ENCODE measurements at regions not wholly inside any gene's neighbourhood (a gene's known extent, or its start where the extent isn't known, plus 50 kb on each side); places are given as distances from the start of the nearest gene placed in this dataset.

DNA sequence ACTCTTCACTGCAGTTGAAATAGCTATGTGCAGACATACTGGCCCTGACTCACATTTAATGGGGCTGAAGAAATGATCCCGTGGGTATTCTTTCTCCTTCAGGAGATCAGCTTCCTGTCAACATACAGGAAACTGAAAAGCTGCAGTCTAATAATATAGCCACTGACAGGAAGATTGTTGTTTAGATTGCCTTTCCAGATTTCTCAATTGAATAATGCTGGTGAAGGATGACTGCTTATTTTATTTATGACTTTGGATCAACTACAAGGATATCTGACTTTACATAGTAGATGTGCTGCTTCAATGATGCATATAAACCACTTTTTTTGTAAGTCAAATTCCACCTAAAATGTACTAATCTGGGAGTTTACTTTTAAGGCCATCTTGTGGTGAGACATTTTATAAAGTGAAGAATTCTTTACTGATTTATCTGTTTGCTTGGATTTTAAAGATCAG is 93.4 kb upstream of the MAP4K3 start:
- no peak for DNase-seq (ENCODE audit: low spot score)
- Mint-ChIP-seq H3K27ac (no peak overlapping the region), H3K27me3 (ENCODE audit: insufficient read depth) (peaks cover 4% of the 10 kb centered on the region), H3K4me1 (ENCODE audit: low read depth) (no peaks in the 10 kb centered on the region), H3K4me3 (no peak overlapping the region), H3K9me3 (no peaks in the 10 kb centered on the region), H3K36me3 (ENCODE audit: low read depth) (no peaks in the 10 kb centered on the region)
- intact Hi-C loops (cut with micrococcal nuclease) = no loop called here

DNA sequence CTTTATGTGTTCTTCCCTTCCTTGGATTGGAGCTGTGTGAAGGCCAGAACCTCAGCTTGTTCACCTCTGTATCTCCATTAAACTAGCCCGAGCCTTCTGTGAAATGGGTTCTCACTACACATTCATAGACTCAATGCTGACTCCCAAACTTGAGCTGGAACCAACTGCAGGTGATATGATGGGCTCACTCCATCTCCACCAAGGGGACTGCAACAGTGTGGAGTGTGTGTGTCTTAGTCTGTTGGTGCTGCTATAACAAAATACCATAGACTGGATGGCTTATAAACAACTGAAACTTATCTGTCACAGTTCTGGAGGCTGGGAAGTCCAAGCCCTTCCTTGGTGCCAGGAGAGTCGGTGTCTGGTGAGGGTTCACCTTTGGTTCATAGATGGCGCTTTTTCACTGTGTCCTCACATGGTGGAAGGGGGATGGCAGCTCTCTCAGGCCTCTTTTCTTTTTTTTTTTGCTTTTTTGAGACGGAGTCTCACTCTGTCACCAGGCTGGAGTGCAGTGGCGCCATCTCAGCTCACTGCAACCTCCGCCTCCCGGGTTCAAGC is 94.2 kb upstream of the MAP4K3 start:
- H3K27me3 Mint-ChIP-seq (ENCODE audit: insufficient read depth) = peaks cover 4% of the 10 kb centered on the region
- no peaks in the 10 kb centered on the region for H3K36me3 Mint-ChIP-seq (ENCODE audit: low read depth)
- no peaks in the 10 kb centered on the region for H3K9me3 Mint-ChIP-seq
- no peak for DNase-seq (ENCODE audit: low spot score)
- no peak overlapping the region for H3K27ac Mint-ChIP-seq
- intact Hi-C loops (cut with micrococcal nuclease) = no loop called here
- H3K4me1 Mint-ChIP-seq (ENCODE audit: low read depth) = no peaks in the 10 kb centered on the region
- H3K4me3 Mint-ChIP-seq = no peak overlapping the region

DNA sequence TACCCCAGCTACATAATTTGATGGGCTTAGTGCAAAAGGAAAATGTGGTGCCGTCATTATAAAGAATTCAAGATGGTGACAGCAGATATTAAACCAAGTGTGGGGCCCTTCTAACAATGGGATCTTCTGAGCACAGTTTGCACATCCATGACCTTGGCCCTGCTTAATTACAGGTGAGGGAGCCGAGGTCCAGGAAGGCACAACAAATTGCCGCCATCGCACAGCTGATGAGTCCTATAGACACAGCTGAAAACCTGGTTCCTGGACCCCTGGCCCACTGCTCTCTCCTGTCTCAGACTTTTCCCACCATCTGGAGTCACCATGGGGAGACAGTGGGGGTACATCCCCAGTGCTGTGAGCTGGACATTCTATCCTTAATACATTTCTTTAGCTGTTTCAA is 95.8 kb upstream of the MAP4K3 start:
- no peak for DNase-seq (ENCODE audit: low spot score)
- Mint-ChIP-seq H3K4me3 (no peak overlapping the region), H3K27ac (no peak overlapping the region), H3K9me3 (peaks cover under 1% of the 10 kb centered on the region), H3K27me3 (ENCODE audit: insufficient read depth) (peaks cover 4% of the 10 kb centered on the region), H3K4me1 (ENCODE audit: low read depth) (peaks cover 8% of the 10 kb centered on the region), H3K36me3 (ENCODE audit: low read depth) (no peaks in the 10 kb centered on the region)
- intact Hi-C loops (cut with micrococcal nuclease) = no loop called here

DNA sequence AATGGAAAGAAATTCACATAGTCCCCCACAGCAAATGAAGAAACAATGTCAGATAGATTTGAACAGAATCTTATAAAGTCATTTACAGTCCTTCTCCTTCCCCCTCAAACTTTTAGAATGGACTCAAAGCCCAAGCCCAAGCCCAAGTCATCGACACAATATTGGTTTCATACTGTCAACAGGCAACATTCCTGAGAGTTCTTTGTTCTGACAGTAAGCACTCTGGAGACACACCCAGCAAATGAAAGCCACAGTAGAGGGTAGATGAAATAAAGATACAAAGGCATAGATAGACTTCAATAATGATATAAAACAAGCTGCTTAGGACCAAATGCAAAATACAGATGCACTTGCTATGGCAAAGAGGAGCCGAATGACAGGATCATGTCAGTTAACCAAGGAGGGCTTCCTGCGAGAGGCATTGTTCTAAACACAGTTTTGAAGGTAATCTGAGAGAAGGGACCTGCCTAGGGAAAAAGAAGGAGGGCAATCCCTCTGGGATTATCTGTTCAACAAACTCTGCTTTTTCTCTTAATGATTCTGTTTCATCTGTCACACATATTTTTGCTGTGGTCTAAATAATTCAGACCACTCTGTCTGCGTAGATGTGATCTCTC is 97.1 kb upstream of the MAP4K3 start:
- Mint-ChIP-seq H3K4me3 (no peak overlapping the region), H3K9me3 (peaks cover 3% of the 10 kb centered on the region)
- no peak for DNase-seq (ENCODE audit: low spot score)

DNA sequence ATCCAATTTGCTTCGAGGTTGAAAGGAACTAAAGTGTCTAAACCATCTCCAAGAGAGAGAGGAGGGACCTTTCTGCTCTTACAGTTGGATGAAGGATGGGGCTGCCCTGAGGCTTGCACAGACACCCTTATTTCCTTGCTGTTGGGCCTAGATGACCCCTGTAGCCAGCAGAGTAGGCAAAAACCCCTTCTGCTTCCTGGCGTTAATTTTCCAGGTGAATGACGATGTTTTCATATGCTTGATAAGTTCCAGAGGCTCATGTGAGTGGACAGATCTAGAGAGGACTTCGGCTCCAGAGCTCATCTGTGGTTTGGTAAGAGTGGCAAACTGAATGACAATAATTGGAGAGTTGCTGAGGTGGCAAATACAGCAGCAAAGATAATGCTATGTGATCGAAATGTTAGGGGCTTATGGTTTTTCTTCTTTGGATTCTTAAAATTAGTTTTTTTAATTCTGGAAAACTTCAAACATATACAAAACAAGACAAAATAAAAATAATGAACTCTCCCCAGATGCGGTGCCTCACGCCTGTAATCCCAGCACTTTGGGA is 98.6 kb upstream of the MAP4K3 start:
- intact Hi-C loops (cut with micrococcal nuclease) = loop anchor here (5.0 kb wide), 1 partner anchor 158 kb away; no protein-coding TSS in a partner anchor
- no peak overlapping the region for H3K4me3 Mint-ChIP-seq
- no peak overlapping the region for H3K27ac Mint-ChIP-seq
- no peaks in the 10 kb centered on the region for H3K36me3 Mint-ChIP-seq (ENCODE audit: low read depth)
- no peak for DNase-seq (ENCODE audit: low spot score)
- peaks cover 3% of the 10 kb centered on the region for H3K9me3 Mint-ChIP-seq
- H3K27me3 Mint-ChIP-seq (ENCODE audit: insufficient read depth) = peaks cover 4% of the 10 kb centered on the region
- peaks cover 12% of the 10 kb centered on the region for H3K4me1 Mint-ChIP-seq (ENCODE audit: low read depth)

More for the DNA sequence above, 97.1 kb upstream of the MAP4K3 start:
- Mint-ChIP-seq H3K36me3 (ENCODE audit: low read depth) (no peaks in the 10 kb centered on the region), H3K27ac (no peak overlapping the region), H3K4me1 (ENCODE audit: low read depth) (peaks cover 8% of the 10 kb centered on the region), H3K27me3 (ENCODE audit: insufficient read depth) (peaks cover 4% of the 10 kb centered on the region)
- intact Hi-C loops (cut with micrococcal nuclease) = no loop called here

DNA sequence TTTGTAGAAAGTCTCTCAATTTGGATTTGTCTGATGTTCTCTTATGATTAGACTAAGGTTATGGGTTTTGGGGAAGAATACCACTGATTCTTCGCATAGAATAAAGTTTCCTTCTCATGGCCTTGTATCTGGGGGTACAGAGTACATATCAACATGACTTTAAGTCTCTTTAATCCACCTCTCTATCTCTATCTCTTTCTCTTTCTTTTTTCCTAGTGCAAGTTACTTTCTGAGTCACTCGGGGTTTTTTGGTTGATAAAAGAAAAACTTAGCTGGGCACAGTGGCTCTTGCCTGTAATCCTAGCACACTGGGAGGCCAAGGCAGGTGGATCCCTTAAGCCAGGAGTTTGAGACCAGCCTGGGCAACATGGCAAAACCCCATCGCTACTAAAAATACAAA is 100.1 kb upstream of the MAP4K3 start:
- peaks cover 3% of the 10 kb centered on the region for H3K9me3 Mint-ChIP-seq
- intact Hi-C loops (cut with micrococcal nuclease) = loop anchor here (1.0 to 5.0 kb wide), 3 partner anchors 24 to 160 kb away; no protein-coding TSS in a partner anchor
- peaks cover 4% of the 10 kb centered on the region for H3K27me3 Mint-ChIP-seq (ENCODE audit: insufficient read depth)
- DNase-seq (ENCODE audit: low spot score) = no peak
- H3K27ac Mint-ChIP-seq = no peak overlapping the region
- H3K4me3 Mint-ChIP-seq = no peak overlapping the region
- peaks cover 12% of the 10 kb centered on the region for H3K4me1 Mint-ChIP-seq (ENCODE audit: low read depth)
- H3K36me3 Mint-ChIP-seq (ENCODE audit: low read depth) = no peaks in the 10 kb centered on the region

DNA sequence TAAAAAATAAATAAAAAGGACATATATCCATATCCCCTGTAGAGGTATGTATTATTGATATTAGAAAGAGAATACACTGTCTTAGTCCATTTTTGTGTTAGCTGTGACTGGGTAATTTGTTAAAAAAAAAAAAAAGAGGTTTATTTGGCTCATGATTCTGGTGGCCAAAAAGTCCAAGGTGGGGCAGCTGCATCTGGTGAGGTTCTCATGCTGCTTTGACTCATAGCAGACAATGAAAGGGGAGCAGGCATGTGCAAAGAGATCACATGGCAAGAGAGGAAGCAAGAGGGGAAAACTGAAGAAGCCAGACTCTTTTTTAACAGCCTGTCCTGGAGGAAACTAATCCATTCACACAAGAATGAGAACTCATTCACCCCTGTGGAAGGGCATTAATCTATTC is 101.6 kb upstream of the MAP4K3 start:
- Mint-ChIP-seq H3K27ac (no peak overlapping the region), H3K27me3 (ENCODE audit: insufficient read depth) (peaks cover 2% of the 10 kb centered on the region), H3K4me3 (no peak overlapping the region), H3K36me3 (ENCODE audit: low read depth) (no peaks in the 10 kb centered on the region), H3K4me1 (ENCODE audit: low read depth) (peaks cover 12% of the 10 kb centered on the region), H3K9me3 (peaks cover 3% of the 10 kb centered on the region)
- intact Hi-C loops (cut with micrococcal nuclease) = loop anchor here (5.0 kb wide), 1 partner anchor 161 kb away; no protein-coding TSS in a partner anchor
- no peak for DNase-seq (ENCODE audit: low spot score)

DNA sequence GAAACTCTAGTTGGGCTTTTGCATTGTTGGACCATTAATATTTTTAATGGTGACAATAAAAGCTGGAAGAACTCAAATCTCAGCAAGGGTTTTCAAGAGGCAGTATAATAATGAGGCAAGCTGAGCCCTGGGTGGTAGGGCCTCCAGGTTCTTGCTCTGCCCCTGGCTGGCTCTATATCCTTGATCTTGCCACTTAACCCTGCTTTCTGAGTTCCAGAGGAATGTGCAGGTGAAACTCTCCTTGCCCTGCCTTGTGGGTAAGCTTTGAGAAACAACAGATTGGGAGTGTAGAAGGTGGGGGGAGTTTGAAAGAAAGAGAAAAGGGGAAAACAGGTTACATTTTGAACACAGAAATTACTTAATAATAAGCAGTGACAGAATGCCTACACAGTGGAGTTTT is 103.3 kb upstream of the MAP4K3 start:
- intact Hi-C loops (cut with micrococcal nuclease) = no loop called here
- Mint-ChIP-seq H3K4me3 (no peak overlapping the region), H3K27me3 (ENCODE audit: insufficient read depth) (no peaks in the 10 kb centered on the region), H3K36me3 (ENCODE audit: low read depth) (no peaks in the 10 kb centered on the region), H3K27ac (no peak overlapping the region), H3K9me3 (peaks cover 3% of the 10 kb centered on the region), H3K4me1 (ENCODE audit: low read depth) (peaks cover 12% of the 10 kb centered on the region)
- no peak for DNase-seq (ENCODE audit: low spot score)

DNA sequence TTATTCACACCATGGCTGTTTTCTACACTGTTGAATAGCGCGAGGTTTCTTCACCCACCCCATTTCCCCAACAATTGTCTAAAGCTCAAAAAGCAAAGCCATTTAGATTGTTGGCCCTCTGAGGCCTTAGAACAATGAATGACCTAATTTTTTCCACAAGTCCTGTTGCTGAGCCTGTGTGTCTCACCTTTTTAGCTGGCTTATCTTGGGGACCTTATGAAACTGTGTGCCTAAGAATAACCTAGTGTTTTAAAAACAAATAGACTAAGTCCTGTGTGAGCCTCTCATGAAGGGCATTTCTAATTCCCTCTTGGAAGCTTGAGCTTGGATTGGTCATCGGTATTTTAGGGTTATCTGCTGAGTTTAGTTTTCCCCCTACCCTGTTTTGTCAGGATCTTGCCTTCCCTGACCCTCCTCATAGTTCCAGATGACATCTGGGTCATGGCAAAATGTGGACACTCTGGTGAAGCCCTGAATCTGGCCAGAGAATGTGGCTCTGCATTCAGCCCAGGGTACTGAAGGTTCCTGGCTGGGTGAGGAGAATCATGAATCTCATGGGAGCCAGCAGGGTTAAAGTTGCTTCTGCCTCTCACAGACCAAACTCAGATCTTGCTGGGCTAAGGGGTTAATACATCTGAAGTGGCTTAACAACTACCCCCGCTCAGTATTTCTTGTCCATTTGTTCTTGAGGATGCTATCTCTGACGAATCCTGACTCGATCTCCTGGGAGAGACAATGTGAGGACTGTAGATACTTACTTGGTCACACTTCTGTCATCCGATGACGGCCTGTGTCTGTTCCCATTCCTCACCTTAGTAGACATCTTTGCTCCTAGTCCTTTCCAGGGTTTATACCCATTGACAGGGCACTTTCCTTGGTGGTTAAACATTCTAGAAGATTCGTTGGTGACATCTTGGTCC is 104.2 kb upstream of the MAP4K3 start:
- H3K27me3 Mint-ChIP-seq (ENCODE audit: insufficient read depth) = no peaks in the 10 kb centered on the region
- H3K4me1 Mint-ChIP-seq (ENCODE audit: low read depth) = peaks cover 12% of the 10 kb centered on the region
- H3K36me3 Mint-ChIP-seq (ENCODE audit: low read depth) = no peaks in the 10 kb centered on the region
- H3K4me3 Mint-ChIP-seq = no peak overlapping the region
- intact Hi-C loops (cut with micrococcal nuclease) = no loop called here
- H3K9me3 Mint-ChIP-seq = peaks cover 3% of the 10 kb centered on the region
- no peak overlapping the region for H3K27ac Mint-ChIP-seq
- DNase-seq (ENCODE audit: low spot score) = no peak

DNA sequence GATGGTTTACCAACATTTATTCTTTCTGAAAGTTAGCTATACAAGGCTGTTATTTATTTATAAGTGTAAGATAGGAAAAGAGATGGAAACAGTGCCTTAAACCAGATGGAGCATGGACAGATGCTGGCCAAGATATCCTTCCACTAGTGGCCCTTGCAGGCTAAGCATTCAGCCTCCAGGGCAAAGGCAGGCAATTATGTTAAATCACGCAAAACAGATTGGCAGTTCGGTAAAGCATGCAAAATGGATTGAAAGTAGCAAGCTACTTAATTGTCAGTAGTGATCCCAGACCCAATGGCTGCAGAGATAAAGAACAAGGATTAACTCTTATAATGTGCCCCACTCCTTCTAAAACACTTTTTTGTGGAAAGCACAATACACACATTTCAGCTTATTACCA is 105.4 kb upstream of the MAP4K3 start:
- H3K4me1 Mint-ChIP-seq (ENCODE audit: low read depth) = peaks cover 9% of the 10 kb centered on the region
- H3K36me3 Mint-ChIP-seq (ENCODE audit: low read depth) = no peaks in the 10 kb centered on the region
- H3K9me3 Mint-ChIP-seq = peaks cover 3% of the 10 kb centered on the region
- H3K27me3 Mint-ChIP-seq (ENCODE audit: insufficient read depth) = no peaks in the 10 kb centered on the region
- H3K4me3 Mint-ChIP-seq = no peak overlapping the region
- intact Hi-C loops (cut with micrococcal nuclease) = no loop called here
- H3K27ac Mint-ChIP-seq = no peak overlapping the region
- no peak for DNase-seq (ENCODE audit: low spot score)

DNA sequence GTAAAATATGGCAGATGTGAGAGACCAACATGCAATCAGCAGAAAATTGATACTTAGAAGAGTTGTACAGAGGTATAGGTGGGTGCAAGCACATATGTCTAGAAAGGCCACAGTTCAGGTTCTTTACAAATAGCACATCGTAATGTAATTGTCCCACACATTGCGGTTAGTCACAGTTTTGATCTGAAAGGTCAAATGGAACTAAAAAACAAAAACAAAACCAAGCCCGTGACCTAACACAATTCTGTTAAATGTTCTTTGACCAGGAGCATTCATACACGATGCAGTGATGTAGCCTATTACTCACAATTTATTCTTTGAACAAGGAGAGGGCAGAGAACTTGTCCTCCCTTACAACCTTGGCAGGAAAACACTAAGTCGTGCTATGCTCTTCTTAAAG is 108.9 kb upstream of the MAP4K3 start:
- Mint-ChIP-seq H3K27me3 (ENCODE audit: insufficient read depth) (peaks cover 3% of the 10 kb centered on the region), H3K27ac (no peak overlapping the region), H3K4me1 (ENCODE audit: low read depth) (peaks cover 5% of the 10 kb centered on the region), H3K9me3 (no peaks in the 10 kb centered on the region), H3K36me3 (ENCODE audit: low read depth) (no peaks in the 10 kb centered on the region), H3K4me3 (no peak overlapping the region)
- DNase-seq (ENCODE audit: low spot score) = no peak
- intact Hi-C loops (cut with micrococcal nuclease) = no loop called here

DNA sequence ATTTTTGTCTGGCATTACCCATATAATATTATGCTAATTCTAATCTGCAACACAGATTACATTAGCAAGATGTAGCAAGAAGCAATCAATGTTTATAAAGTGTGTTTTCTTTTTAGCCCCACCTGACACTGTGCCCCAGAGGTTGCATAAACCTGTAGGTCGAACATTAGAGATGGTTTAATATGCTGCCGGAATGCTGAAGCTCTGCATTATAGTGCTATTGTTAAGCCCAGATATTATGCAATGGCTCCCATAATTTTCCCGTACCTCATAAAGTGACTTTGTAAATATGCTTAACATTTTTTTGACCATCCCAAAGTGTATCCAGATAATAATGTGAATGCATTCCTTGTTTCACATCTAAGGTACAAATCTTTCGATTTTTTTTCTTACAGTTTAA is 109.3 kb upstream of the MAP4K3 start:
- H3K36me3 Mint-ChIP-seq (ENCODE audit: low read depth) = no peaks in the 10 kb centered on the region
- H3K27me3 Mint-ChIP-seq (ENCODE audit: insufficient read depth) = peaks cover 3% of the 10 kb centered on the region
- H3K9me3 Mint-ChIP-seq = no peaks in the 10 kb centered on the region
- H3K4me3 Mint-ChIP-seq = no peak overlapping the region
- no peak for DNase-seq (ENCODE audit: low spot score)
- intact Hi-C loops (cut with micrococcal nuclease) = no loop called here
- H3K27ac Mint-ChIP-seq = no peak overlapping the region
- H3K4me1 Mint-ChIP-seq (ENCODE audit: low read depth) = peaks cover 5% of the 10 kb centered on the region

DNA sequence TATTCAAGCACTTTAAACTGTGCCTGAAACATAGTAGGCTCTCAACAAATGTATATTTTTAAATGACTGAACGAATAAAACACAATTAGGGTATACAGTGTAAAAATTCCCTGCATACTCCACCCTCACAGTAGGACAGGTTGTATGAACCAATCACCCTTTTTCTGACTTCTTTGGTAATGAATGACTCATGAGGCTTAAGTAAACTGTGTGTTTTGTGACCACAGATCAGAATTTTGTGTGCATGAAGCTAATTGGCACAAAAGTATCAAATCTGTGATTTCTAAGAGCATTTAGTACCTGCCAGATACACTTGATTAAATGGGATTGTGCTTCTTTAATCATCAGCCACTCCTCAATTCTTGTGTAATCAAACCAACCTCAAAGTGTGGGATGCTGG is 109.9 kb upstream of the MAP4K3 start:
- intact Hi-C loops (cut with micrococcal nuclease) = no loop called here
- H3K4me3 Mint-ChIP-seq = no peak overlapping the region
- no peaks in the 10 kb centered on the region for H3K36me3 Mint-ChIP-seq (ENCODE audit: low read depth)
- H3K27me3 Mint-ChIP-seq (ENCODE audit: insufficient read depth) = peaks cover 3% of the 10 kb centered on the region
- H3K27ac Mint-ChIP-seq = no peak overlapping the region
- H3K4me1 Mint-ChIP-seq (ENCODE audit: low read depth) = peaks cover 5% of the 10 kb centered on the region
- no peaks in the 10 kb centered on the region for H3K9me3 Mint-ChIP-seq
- no peak for DNase-seq (ENCODE audit: low spot score)
